ENCODE measurements at regions not wholly inside any gene's neighbourhood (a gene's known extent, or its start where the extent isn't known, plus 50 kb on each side); places are given as distances from the start of the nearest gene placed in this dataset.

GRCh38 chr6:67639161-67639560, 995.9 kb upstream of the ADGRB3 start:
- DNase-seq = no peak

GRCh38 chr6:67634199-67634598, 1000.9 kb upstream of the ADGRB3 start:
- no peak for DNase-seq

- no peak for DNase-seq
Observed at GRCh38 chr6:67633058-67633457, 1002.0 kb upstream of the ADGRB3 start.

GRCh38 chr6:67630146-67630545, 1004.9 kb upstream of the ADGRB3 start:
- DNase-seq = no peak

DNA sequence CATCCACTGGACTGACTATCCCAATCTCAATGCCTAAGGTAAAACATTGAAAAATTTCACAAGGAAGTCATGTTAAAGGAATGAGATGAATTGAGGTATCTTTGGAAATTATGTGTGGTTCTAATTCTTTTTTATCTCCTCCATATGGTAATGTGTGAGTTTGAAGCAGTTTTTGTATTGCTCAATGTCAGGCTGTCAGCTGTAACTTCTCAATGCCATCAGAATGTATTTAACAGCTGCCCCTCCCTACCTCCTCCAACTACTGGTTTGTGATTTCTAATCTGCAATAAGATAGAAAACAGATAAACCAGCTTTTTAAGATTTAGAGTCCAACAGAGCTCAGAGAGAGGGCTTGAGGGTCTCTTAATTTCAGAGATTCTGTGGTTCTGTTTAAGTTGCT, 1005.8 kb upstream of the ADGRB3 start:
- DNase-seq = no peak

DNA sequence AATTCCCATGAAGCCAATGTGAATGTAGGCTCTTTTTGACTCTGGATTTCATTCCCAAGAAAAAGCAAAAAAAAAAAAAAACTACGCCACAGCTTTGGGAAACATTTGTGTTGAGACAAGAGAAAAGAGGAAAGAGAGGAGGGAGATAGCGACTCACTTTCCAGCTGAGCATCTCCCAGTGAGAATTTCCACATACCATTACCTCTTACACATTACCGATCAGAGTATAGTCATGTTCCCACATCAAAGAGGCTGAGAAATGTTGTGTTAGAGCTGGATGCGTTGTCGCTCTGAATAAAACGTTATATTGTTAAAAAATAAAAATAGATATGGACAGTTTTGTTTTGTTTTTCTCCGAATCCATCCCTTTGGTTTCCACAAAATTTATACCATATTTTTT, 1019.3 kb upstream of the ADGRB3 start:
- no peak for DNase-seq

DNA sequence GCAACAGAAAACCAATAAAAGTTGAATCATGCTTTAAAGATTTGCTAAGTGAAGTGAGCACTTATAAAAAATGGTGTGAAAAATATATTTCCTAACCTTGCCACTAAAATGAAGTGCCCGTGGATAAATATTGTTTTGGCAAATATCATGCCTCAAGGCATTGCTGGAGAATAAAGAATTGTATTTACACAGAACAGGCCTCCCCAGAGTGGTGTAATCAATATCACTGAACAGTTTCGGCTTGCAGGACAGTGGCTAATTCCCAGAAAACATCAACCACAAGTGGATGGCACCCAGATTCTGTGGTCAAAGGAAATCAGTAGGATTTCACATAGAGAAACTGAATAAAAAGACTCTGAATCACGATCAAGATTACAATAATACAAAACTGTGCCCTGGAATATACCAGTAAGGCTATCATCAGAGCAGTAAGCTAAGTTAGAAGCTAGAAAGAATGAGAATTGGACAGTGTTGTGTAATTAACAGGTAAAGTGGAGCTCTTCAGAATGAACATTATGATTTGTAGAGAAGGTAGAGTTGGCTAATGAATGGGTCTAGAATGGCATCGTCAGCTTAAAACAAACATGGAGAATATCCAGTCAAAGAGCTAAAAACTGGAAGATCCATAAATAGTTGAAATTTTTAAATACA, 1026.9 kb upstream of the ADGRB3 start:
- DNase-seq = no peak

DNA sequence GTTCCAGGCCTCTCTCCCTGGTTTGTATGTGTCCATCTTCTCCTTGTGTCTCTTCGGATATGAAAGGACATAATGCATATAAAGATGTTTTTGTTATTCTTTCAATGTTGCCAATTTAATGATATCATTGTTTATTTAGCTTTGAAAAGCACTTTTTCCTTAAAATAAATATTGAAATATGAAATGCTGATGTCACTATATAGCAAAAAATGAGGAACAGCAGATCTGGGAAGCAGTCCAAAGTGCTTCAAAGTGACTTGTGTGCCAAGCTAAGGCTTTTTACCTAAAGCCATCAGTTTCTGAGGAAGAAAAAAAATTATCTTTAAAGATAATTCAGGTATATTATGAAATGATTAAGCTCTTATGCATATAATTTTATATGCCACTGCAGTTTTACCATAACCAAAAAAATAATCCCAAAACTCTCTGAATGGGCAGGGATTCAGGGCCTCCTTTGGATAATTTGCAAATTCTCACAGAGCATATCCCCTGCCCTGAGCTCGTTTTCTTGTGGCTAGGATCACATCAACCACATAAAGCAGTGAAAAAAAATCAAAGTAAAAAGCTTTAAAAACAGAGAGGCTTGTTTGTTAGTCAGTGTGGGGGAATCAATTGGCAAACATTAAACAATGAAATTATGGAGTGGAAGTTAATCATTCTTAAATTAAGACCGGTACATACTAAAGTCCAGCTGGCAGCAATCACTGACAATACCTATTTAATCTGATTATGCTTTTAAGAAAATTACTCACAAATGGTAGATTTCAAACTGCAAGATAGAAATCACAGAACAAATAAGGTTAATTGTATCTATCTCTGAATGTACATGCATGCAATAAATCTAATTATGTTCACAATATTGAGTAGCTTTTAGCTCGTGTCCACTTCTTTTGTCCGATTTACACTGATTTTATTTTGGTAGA, 1027.9 kb upstream of the ADGRB3 start:
- DNase-seq = no peak

DNA sequence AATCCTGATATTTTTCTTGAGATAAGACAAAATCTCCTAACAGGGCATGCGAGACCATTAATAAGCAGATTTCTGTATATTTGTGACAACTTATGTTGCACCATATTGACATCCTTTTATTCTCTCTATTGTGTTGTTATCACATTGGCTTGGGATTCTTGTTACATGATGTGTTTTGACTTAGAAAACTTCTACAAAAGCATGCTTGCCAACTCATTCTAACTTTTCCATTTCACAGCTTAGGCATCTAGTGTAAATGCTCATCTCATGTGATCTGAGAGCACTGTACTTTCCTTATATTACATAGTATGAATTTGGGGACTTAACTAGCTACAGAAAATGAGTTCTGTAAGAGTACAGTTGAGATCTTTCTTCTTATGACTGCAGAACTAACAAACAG, 1040.7 kb upstream of the ADGRB3 start:
- no peak for DNase-seq

- DNase-seq = no peak
Observed at GRCh38 chr6:67593247-67593646, 1041.8 kb upstream of the ADGRB3 start.

DNA sequence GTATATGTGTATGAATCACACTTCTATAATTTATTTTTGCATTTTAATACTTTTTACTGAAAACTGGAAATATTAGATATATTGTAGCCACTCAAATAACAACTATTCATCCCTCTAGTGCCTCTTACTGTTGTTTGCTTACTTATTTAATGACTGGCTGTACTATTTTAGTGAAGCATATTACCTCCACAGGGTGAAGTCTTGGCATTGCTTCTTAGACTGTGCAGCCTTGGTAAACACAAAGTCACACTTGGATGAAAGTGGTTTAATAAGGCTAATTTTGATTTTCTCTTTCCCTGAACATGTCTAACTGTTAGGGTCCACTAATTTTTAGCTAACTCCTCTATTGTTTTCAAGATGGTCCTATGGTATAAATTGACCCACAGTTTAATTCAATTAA, 1043.2 kb upstream of the ADGRB3 start:
- DNase-seq = no peak

DNA sequence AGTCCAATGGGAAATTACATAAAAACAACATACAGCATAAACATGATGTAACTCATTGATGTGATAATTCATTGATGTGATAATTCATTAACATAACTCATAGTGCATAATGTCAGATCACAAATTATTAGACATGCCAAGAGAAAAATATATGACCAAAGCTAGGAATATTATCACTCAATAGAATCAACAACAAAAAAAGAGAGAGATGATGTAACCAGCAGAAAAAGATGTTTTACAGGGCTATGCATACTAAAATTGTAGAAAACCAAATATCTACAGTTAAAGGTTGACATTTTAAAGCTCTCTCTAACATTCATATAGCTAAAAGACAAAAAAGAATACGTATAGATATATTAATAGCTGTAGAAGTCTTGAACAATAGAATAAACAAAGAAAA, 1067.2 kb upstream of the ADGRB3 start:
- no peak for DNase-seq

- no peak for DNase-seq
Observed at GRCh38 chr6:67563671-67564070, 1071.4 kb upstream of the ADGRB3 start.

DNA sequence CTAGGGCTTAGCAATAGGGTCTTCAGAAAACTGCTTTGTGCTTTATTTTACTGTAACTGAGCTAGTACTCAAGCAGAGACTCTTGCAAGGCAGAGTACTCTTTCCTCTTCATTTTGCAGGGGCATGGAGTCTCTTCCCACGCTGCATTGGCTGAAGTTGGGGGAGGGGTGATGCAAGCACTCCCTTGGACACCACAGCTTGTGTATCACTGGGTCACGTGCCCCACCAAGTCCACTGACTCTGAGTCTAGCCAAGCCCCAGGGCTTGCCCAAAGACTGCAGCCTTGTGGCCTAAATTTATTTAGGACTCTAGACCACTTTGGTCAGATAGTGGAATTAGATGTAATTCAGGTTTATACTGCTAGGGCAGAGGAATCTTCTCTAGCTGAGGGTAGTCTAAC, 1075.0 kb upstream of the ADGRB3 start:
- DNase-seq = no peak

DNA sequence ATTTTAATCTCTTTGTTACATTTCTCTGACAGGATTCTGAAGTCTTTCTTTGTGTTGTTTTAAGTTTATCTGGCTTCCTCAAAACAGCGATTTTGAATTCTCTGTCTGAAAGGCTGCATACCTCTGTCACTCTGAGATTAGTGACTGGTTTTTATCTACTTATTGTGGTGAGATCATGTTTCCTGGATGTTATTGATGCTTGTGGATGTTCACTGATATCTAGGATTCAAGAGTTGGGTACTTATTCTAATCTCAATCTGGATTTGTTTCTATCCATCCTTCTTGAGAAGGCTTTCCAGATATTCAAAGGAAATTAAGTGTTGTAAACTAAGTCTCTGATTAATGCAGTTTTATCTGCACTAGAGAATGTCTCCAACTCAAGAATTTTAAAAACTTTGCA, 1076.1 kb upstream of the ADGRB3 start:
- no peak for DNase-seq

DNA sequence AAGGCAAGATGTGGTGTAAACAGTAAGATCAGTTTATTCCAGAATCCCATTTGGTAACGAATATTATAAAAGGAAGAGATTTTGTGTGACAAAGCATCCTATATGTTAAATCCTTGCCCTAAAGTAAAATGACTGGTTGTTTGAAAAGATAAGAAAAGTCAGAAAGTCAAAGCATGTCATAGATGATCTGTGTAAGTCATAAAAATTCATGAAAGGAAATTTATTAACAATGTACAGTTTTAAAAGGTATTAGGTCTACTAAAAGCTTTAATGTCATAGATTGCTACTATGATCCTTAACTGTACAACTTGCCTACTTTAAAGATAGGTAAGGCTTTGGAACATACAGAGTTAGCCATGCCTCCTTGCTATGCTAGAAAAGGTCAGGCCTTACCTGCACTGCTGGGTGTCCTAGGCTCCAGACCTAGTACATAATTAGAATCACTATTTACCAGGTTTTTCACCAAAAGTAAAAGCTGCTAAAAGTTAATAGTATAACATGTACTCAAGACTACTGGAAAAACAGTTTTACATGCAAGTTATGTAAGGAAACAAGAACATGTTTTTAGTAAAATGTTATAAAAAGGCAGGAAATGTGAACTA, 1090.1 kb upstream of the ADGRB3 start:
- DNase-seq = no peak

GRCh38 chr6:67541586-67541985, 1093.5 kb upstream of the ADGRB3 start:
- DNase-seq = no peak

DNA sequence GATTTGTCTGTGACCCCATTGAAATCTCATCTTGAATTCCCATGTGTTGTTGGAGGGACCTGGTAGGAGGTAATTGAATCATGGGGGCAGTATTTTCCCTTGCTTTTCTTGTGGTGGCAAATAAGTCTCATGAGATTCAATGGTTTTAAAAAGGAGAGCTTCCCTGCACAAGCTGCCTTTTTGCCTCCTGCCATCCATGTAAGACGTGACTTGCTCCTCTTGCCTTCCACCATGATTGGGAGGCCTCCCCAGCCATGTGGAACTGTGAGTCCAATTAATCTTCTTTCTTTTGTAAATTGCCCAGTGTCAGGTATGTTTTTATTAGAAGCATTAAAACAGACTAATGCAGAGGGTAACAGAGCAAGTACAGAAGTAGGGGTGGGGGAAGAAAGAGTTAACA, 1097.0 kb upstream of the ADGRB3 start:
- DNase-seq = no peak

GRCh38 chr6:67535946-67536345, 1099.1 kb upstream of the ADGRB3 start:
- no peak for DNase-seq

GRCh38 chr6:67506352-67506751, 1128.7 kb upstream of the ADGRB3 start:
- DNase-seq = no peak

GRCh38 chr6:67501755-67502154, 1133.3 kb upstream of the ADGRB3 start:
- DNase-seq = no peak

DNA sequence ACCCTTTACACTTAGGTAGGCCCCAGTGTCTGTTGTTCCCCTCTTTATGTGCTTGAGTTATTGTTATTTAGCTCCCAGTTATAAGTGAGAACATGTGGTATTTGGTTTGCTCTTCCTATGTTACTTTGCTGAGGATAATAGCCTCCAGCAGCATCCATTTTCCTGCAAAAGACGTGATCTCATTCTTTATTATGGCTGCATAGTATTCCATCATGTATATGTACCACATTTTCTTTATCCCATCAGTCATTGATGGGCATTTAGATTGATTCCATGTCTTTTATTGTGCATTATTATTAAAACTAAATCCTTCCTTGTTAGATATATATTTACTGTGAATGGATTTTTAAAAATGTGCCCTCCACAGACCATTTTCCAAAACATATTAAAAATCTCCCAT, 1137.3 kb upstream of the ADGRB3 start:
- DNase-seq = no peak

- DNase-seq = no peak
Observed at GRCh38 chr6:67496191-67496590, 1138.9 kb upstream of the ADGRB3 start.

DNA sequence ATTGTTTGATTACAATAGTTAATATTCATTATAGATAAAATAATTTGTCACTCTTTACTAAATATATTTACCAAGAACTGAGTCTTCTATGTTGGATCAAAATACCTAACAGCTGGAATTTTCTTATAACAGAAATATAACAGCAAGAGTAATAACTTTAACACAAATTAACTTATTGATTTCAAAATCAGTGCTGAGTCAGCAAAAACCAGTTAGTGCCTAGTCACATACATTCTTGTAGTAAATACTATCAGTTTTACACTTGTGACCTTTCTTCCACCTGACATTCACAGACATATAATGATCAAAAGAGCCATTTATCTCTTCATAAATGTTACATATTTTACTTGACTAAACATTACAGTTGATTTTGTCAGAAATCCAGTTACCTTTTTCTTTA, 1141.4 kb upstream of the ADGRB3 start:
- DNase-seq = no peak
